Activated effector memory CD4-positive, alpha-beta T cell treated with anti-CD3 and anti-CD28 coated beads, Interleukin-2, amount 50 U/mL, for 16 hours (primary cell): ENCODE measurements at regions not wholly inside any gene's neighbourhood (a gene's known extent, or its start where the extent isn't known, plus 50 kb on each side); places are given as distances from the start of the nearest gene placed in this dataset.

ENCODE experiments used
- DNase-seq: peaks from one replicate; pipeline ENCODE4 v3.0.0-alpha.2; 2020

GRCh38 chr2:2921011-2921720, 456.5 kb downstream of the EIPR1 start:
- no peak for DNase-seq

- DNase-seq = no peak
Observed at GRCh38 chr2:2919574-2920365, 457.8 kb downstream of the EIPR1 start.

GRCh38 chr2:2919026-2919425, 458.6 kb downstream of the EIPR1 start:
- peak; percentile 13 for DNase-seq

DNA sequence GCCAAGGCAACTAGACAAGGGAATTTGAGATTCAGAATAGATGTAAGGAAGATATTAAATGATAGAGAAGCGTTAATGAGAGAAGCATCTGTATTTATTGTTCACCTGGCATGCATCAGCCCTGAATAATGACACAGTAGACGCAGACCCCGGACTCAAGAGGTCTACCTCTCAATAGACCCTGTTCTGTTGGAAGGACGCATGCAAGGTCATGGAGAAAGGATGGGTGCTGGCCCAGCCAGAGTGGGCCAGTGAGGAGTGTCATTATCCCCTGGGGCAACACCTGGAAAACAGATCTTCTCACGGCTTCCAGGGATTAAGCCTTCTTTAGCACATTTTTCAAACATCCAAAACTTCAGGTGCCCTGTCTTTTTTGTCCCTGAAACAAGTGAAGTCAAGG, 461.0 kb downstream of the EIPR1 start:
- DNase-seq = peak; percentile 12

DNA sequence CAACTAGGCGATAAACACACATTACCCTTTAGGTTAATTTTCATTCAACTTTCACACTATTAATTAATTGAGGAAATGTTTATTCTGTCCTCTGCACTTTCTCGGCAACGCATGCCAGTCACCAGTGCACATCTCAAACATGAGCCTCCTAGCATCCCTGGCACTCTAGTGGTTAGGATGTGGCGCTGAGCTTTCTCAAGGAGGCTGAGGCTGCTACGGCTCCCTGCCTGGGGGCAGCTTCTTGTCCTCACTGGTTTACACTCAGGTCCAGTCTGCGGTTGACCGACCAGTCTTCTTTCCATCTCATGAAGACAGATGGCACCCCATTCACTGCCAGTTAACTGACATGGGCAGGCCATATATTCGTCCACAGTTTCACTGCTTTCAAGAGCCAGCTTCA, 463.4 kb downstream of the EIPR1 start:
- peak; percentile 36 for DNase-seq

DNA sequence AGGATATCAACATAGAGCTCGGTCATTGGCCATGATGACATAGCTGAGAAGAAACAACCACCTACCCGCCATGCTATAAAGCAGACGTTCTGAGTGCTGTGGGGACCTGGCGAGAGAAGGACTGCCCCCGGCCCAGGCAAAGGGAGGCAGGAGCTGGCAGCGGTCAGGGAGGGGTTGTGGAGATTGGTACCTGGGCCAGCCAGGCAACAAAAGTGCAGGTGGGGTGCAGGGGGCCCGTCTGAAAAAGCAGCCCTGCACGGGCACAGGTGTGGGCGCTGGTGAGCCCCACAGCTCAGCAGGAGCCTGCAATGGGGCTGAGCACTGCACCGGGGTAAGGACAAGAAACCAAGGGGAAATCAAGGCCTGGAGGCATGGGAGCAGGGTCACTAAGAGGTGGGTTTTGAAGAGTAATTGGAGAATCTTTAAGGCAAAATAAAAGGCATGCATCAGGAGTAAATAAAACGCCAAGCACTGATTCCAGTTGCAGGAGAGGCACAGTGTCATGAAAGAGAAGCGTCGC, 464.0 kb downstream of the EIPR1 start:
- peak; percentile 43 for DNase-seq

DNA sequence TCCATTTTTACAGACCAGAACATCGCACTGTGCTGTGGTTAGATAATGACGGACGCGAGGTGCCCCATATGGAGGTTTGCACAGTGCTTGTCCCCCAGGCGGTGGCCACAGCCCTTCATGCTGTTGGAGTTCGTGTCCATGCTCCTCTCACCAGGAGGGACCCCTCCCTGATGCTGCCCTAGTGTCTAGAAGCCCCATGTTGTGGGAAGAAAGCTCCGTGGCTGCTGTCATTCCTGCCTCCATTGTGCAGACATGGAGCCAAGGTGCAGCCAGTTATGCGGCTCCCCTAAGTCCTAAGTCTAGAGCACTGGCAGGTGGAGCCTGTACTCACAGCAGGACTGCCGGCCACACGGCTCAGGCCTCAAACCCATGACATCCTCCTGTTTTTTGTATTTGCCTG, 464.9 kb downstream of the EIPR1 start:
- peak; percentile 54 for DNase-seq

DNA sequence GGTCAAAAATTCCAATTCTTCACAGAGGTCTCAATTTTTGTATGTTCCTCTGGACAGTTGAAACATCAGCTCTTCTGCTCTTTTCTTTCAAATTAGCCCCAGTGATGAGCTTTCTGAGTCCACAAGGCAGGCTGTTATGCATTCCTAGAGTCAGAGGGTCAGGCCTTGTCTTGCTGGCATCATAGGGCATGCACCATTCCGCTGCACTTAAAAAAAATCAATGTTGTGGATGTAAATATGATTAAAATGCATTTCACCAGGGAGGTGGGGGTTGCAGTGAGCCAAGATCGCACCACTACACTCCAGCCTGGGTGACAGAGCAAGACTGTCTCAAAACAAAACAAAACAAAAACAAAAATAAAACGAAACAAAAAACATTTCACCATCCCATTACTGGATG, 465.3 kb downstream of the EIPR1 start:
- DNase-seq = no peak

DNA sequence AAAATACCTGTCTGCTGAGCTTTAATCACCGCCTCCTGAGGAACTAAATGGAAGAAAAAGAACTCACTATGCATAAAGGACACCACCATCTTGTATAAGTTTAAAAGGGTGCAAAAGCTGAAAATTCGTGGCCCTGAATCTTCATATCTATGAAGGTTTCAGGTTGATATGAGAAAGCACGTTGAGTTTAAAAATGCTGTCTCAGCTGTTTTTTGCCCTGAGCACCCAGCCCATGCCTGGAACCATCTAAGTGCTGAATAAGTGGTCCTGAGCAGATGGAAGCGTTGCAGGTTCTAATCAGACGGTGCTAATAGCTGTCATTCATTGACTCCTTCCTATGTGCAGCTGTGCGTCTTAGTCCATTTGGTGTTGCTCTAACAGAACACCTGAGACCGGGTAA, 467.4 kb downstream of the EIPR1 start:
- DNase-seq = no peak

DNA sequence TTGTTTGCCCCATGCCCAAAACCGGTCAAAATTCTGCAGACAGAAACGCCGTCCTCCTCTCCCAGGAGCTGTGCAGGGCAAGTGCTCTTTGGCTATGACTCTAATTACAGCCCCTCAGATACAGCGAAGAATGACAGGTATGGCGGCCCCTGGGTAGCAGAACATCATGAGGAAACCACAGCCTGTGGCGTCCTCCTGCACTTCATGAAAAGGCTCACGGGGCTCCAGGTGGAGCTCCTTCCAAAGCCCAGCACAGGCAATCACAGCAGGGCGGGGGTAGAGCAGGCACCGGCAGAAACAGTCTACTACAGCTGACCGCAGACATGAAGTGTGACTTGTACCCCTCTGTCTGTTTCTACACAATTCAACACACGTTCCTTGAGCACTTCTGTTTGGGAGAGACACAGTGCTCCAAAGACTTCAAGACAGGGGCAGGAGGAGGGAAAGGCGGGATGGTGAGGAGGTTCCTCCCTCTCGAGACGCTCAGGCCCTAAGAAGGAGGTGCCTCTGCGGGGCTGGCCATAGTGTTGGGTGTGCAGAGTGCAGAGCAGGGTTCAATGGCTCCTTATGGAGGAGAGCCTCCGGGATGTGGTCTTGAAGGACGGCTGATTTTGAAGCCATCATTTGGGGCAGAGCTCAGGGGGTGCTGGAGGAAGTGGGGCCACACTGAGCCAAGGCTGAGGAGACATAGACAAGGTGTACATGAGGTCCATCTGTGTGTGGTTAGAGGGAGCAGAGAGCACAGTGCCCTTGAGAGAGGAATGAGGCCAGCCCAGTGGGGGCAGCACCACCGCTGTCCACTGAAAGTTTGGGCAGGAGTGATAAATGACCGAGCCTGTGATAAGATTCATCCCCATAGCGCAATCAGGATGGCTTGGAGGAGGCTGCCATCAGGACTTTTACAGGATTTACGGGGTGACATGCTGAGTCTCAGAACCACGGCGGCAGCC, 468.3 kb downstream of the EIPR1 start:
- no peak for DNase-seq

DNA sequence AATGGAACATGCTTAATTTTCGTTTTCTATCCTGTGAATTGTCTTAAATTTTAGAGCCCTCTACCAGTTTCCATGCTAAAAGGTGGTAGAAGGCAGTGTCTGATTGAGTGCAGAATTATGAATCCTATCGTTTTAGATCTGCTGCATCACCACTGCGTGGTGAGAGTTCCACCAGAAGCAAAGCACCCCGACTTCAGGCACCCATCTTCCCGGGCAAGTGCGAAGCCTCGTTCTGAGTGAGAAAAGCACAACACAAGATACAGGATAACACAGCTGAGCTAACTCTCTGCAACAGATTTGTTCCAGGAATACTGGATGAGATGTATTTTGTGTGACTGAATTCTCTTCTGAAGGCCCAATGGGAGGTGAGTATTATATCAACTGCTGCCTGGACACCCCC, 471.5 kb downstream of the EIPR1 start:
- DNase-seq = no peak

DNA sequence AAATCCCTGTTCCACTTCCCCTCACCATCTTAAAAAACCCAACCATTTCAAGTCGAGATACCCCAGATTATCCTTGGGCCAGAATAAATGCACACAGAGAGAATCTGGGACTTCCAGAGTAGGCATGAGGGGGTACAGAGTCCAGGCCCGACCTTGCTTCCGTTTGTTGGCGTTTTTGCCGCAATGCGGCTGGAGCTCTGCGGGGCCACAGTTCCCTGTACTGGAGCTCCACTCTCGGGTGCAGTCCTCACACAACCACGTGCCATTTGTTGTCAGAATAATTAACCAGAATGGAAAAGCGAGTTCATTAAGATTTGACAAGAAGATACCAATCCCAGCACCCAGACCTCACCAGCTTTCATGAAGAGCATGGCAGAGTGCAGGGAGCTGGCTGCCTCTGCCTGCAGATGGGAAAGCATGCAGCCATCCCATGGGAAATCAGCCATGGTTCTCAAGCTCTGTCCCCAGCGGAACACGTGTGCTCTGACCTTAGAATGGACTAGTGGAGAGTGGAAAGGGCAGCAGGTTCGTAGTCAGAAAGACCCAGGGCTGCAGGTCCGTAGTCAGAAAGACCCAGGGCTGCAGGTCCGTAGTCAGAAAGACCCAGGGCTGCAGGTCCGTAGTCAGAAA, 472.8 kb downstream of the EIPR1 start:
- DNase-seq = no peak

- DNase-seq = peak; percentile 34
Observed at GRCh38 chr2:2902547-2903281, 474.9 kb downstream of the EIPR1 start.

DNA sequence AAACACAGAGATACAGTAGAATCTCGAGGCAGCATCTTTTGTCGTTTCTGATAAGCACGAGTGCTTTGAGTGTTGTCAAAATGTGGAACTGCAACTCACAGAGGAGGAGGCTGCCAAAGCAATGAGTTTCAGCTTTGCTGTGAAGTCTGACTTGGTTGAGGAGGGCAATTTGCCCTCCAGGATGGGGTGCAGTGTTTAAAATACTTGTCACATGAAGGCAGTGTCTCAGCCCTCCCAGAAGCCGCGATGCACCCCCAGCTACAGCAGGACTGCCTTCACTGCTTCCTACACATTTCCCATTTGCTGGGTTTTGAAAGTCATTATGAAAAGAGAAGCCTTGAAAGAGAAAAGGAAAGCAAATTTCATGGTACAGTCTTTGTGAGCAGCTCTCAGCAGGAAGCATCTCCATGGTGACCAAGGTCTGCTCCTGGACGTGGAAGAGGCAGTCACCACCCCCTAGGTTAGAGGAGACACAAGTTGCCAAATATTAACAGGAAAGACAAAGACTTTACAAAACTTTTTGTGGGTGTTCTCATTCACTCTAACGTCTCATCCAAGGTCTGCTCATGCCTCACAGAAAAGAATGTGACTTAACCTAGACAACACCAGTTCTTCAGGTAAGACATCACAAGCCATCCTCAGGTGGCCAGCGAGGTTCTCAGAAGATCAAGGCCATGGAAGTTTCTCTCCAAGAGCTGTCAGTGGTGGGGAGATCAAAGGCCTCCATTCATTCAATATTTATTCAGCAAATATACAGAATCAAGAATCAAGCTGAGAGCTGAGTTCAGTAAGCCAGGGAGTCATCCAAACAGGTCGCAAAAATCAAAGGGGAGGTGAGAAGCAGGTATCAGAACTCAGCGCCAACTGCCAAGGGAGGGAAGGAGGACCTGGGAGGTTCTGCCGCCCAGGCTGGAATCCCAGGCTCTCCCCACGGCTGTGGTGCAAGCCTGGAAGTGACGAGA, 476.0 kb downstream of the EIPR1 start:
- DNase-seq = peak; percentile 42

DNA sequence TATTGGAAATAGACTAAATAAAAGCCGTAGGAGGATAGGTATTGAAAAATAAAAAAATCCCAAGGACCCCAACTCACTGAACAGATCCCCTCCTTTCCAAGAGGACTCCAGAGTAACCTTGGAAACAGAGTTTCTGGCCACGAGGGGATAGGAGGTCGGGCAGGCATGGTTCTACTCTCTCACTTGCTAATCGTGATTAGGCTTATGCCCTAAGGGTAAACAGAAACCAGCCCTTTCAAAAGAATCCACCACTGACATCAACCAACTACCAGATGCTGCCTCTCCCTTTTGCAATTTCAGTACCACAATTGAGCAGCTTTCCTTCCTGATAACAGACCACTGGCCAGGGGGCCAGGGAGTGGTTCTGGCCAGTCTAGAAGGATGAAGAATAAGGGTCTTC, 477.8 kb downstream of the EIPR1 start:
- peak; percentile 47 for DNase-seq

DNA sequence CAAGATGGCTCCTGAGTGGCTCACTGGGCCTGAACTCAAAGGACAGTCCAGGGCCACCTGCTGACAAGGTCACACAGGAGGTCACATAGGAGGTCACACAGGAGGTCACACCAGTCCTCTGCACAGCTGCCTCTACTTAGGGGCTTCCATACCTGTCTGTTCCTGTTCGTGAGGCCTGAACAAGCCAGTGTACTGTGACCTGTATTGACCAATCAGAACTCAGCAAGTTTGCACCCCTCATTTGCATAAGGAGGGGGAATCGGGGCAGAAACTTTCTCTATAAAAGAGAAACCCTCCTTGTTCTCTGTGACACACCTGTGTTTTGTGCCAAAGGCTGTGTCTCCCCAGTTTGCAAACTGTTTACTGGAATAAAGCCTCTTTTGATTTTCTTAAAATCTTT, 478.9 kb downstream of the EIPR1 start:
- DNase-seq = peak; percentile 21

DNA sequence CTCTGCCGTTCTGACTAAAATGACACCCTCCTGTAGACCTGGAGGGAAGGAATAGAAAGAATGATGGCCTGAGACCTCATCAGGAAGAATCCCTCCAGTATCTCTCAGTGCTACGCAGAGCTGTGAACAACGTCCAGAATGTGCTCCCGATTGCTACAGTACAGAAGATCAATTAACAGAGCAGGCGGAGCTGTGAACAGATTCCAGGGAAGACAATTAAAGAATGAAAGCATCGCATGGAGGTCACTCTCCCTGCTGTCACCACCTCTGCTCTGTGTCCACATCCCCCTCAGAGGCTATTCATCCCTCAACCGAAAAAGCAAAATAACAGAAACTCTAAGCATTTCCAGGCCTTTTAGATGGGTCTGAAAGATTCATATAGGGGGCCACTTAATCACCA, 481.0 kb downstream of the EIPR1 start:
- no peak for DNase-seq

GRCh38 chr2:2896011-2896410, 481.6 kb downstream of the EIPR1 start:
- DNase-seq = peak; percentile 46

DNA sequence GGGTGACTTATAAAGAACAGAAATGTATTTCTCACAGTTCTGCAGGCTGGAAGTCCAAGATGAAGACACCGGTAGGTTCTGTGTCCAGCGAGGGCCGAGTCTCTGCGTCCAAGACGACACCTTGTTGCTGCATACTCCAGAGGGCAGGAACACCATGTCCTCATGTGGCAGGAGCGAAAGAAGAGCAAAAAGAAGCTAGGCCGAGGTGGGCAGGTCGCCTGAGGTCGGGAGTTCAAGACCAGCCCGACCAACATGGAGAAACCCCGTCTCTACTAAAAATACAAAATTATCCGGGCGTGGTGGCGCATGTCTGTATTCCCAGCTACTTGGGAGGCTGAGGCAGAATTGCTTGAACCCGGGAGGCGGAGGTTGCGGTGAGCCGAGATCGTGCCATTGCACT, 483.6 kb downstream of the EIPR1 start:
- DNase-seq = peak; percentile 25

- DNase-seq = peak; percentile 59
Observed at GRCh38 chr2:2892892-2893291, 484.7 kb downstream of the EIPR1 start.

- peak; percentile 2 for DNase-seq
Observed at GRCh38 chr2:2892378-2892777, 485.2 kb downstream of the EIPR1 start.
